HepG2 (cell line): ENCODE measurements at regions not wholly inside any gene's neighbourhood (a gene's known extent, or its start where the extent isn't known, plus 50 kb on each side); places are given as distances from the start of the nearest gene placed in this dataset.

Experiments
- ATAC-seq: fragments of 200-7000 bp; cut with Tn5 transposase; 3 replicates; pipeline ENCODE4 v1.9.1; 2020; ENCODE audit warnings: mild to moderate bottlenecking, moderate library complexity
- BruUV-seq: library from RNA; stranded (reverse); fragments of 400-500 nt; replicated peaks from 2 replicates; lab custom pipeline; 2021; lab: Mats Ljungman, UMichigan
- CTCF ChIA-PET: fragments of 300-600 bp; formaldehyde crosslinking; extraction: SDS; loops from one replicate; lab custom pipeline; 2021; ENCODE audit warnings: low total read pairs, inconsistent platforms, low intra/inter-chr PET ratio; lab: Yijun Ruan, JAX
- POLR2A ChIA-PET: fragments of 350-600 bp; sonication (Branson Sonifier 250); formaldehyde crosslinking; loops from one replicate; lab custom pipeline; 2020; ENCODE audit warnings: antibody characterized with exemption, inconsistent platforms; lab: Yijun Ruan, JAX
- DNase-seq: peaks from one replicate; pipeline ENCODE4 v3.0.0-alpha.2; 2015; ENCODE audit warnings: low spot score
- FAIRE-seq: peaks from 3 replicates; lab custom pipeline; 2011; peaks lifted over from hg19 to GRCh38; lab: Jason Lieb, UNC
- H2AFZ ChIP-seq: one replicate; pipeline ENCODE4 v1.6.1; 2011; ENCODE audit warnings: low read length, inconsistent platforms
- H3K27ac ChIP-seq: fragments of 300-600 bp; 3 replicates; pipeline ENCODE4 v1.8.0; 2011; ENCODE audit warnings: mixed run types, mild to moderate bottlenecking, mixed read lengths, low read length, inconsistent platforms; ENCODE audit not compliant: insufficient read depth; ENCODE audit errors: extremely low read length
- H3K27me3 ChIP-seq, 2 experiments: fragments of 200-600 bp in 1 of 2; 2 replicates in 1 of 2; 3 replicates in 1 of 2; pipeline versions ENCODE4 v1.6.0 to v1.8.0; 2011; ENCODE audit warnings: low read length in 2 of 2, mild to moderate bottlenecking in 2 of 2, moderate library complexity in 2 of 2, inconsistent platforms in 1 of 2; ENCODE audit not compliant: insufficient read depth in 2 of 2, control insufficient read depth in 1 of 2
- H3K36me3 ChIP-seq, 2 experiments: fragments of 200-600 bp in 1 of 2; replicated peaks in 1 of 2; 2 replicates in 1 of 2; 3 replicates in 1 of 2; pipeline versions ENCODE4 v1.5.1 to v1.8.0; 2011; ENCODE audit warnings: low read length in 2 of 2, inconsistent platforms in 1 of 2; ENCODE audit not compliant: insufficient read depth in 2 of 2, control insufficient read depth in 1 of 2
- H3K4me1 ChIP-seq: 2 replicates; pipeline ENCODE4 v1.5.1; 2012; ENCODE audit warnings: low read length, inconsistent platforms; ENCODE audit not compliant: insufficient read depth
- H3K4me2 ChIP-seq: 2 replicates; pipeline ENCODE4 v1.6.0; 2011; ENCODE audit warnings: low read depth, low read length, inconsistent platforms
- H3K4me3 ChIP-seq, 3 experiments: fragments of 200-600 bp in 1 of 3; sonication (generic), shearing (Covaris generic) in 1 of 3; replicated peaks in 1 of 3; 2 replicates each; pipeline ENCODE4 v1.5.1; 2011 to 2016; ENCODE audit warnings: low read length in 3 of 3, inconsistent platforms in 2 of 3, low read depth in 2 of 3, mild to moderate bottlenecking in 2 of 3, control low read depth in 1 of 3, mixed read lengths in 1 of 3; ENCODE audit not compliant: insufficient read depth in 1 of 3
- H3K79me2 ChIP-seq: one replicate; pipeline ENCODE4 v1.6.1; 2011; ENCODE audit warnings: low read length, inconsistent platforms; ENCODE audit not compliant: insufficient read depth
- H3K9ac ChIP-seq: 2 replicates; pipeline ENCODE4 v1.6.0; 2011; ENCODE audit warnings: mild to moderate bottlenecking, low read depth, low read length, inconsistent platforms; ENCODE audit not compliant: insufficient read depth
- H3K9me3 ChIP-seq: 2 replicates; pipeline ENCODE4 v1.5.1; 2012; ENCODE audit warnings: mild to moderate bottlenecking, low read length
- H4K20me1 ChIP-seq: 2 replicates; pipeline ENCODE4 v1.6.0; 2011; ENCODE audit warnings: inconsistent platforms, mild to moderate bottlenecking, low read length, moderate library complexity; ENCODE audit not compliant: insufficient read depth
- MIER2 ChIP-seq: IDR thresholded peaks from 2 replicates; pipeline ENCODE4 v1.6.1; 2016; ENCODE audit warnings: missing biosample characterization, missing genetic modification reagents
- SRSF9 ChIP-seq: fragments of 200-400 bp; formaldehyde crosslinking; IDR thresholded peaks from 2 replicates; pipeline ENCODE4 v1.6.1; 2018; ENCODE audit warnings: borderline replicate concordance, mild to moderate bottlenecking, low read depth, low read length; ENCODE audit not compliant: insufficient read depth, poor library complexity, severe bottlenecking
- WIZ ChIP-seq: sonication (generic); formaldehyde crosslinking; IDR thresholded peaks from 2 replicates; pipeline ENCODE4 v1.5.1; 2020; ENCODE audit warnings: mild to moderate bottlenecking, missing genetic modification reagents
- ZNF354B ChIP-seq: sonication (generic); formaldehyde crosslinking; IDR thresholded peaks from 2 replicates; pipeline ENCODE4 v1.8.0; 2022; ENCODE audit warnings: mild to moderate bottlenecking, missing genetic modification reagents
- ZNF629 ChIP-seq: sonication (generic); formaldehyde crosslinking; conservative IDR thresholded peaks from 2 replicates; pipeline ENCODE4 v1.5.0; 2020; ENCODE audit warnings: missing genetic modification reagents
- ZSCAN21 ChIP-seq: sonication (generic); formaldehyde crosslinking; IDR thresholded peaks from 2 replicates; pipeline ENCODE4 v1.8.0; 2022; ENCODE audit warnings: mild to moderate bottlenecking, missing genetic modification reagents, moderate library complexity, borderline replicate concordance
- WGBS: methylation state at CpG from one replicate; pipeline ENCODE4 v1.1.6; 2017; ENCODE audit warnings: low lambda C conversion rate; 5-methylcytosine and 5-hydroxymethylcytosine counted together
- in situ Hi-C: cut with HindIII; loops from 2 replicates; pipeline ENCODE4 v1.10.0; 2017; ENCODE audit warnings: low pct_unique_long_range_greater_than_20kb; ENCODE audit not compliant: extremely low pct_ligation_motif_present
- intact Hi-C: fragments of 100-400 bp; cut with micrococcal nuclease; formaldehyde crosslinking; loops from one replicate; pipeline ENCODE4 v1.10.0; 2022; ENCODE audit not compliant: unreplicated experiment
- TF ChIP-seq, protein P1 (sequence below): sonication (generic); formaldehyde crosslinking; IDR thresholded peaks from 2 replicates; pipeline ENCODE4 v1.4.0; 2020; ENCODE audit warnings: mild to moderate bottlenecking, missing genetic modification reagents
- TF ChIP-seq, protein P2 (sequence below): conservative IDR thresholded peaks from 2 replicates; pipeline ENCODE4 v1.6.1; 2018; ENCODE audit warnings: missing genetic modification reagents
- TF ChIP-seq, protein P3 (sequence below), 2 experiments: IDR thresholded peaks; 2 replicates each; pipeline ENCODE4 v1.6.1; 2011 to 2012; ENCODE audit warnings: low read length in 2 of 2, borderline replicate concordance in 1 of 2, low read depth in 1 of 2, mild to moderate bottlenecking in 1 of 2, moderate library complexity in 1 of 2
- TF ChIP-seq, protein P4 (sequence below): sonication (generic); formaldehyde crosslinking; IDR thresholded peaks from 2 replicates; pipeline ENCODE4 v1.4.0; 2020; ENCODE audit warnings: missing genetic modification reagents

DNA sequence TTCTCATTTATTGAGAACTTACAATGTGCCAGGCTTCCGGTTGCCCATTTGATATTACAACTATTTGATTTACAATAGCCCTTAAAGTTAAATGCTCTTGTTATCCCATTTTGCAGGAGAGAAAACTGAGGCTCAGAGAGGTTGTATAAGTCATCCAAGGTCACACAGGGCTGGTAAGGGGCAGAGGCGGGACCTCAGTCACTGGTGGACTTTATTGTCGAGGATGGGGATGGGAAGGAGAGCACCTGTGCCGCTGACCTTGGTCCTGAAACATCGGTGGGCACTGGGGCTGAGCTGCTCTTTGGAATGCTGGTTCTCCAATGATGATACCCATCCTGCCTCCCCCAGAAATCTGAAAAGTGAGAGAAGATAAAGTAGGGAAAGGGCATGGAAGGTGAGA is 265.4 kb downstream of the MIAT start:
- ChIA-PET CTCF (no interaction called here), POLR2A (no interaction called here)
- H3K9ac ChIP-seq: no peak overlapping the region
- no peaks in the 10 kb centered on the region for H3K27me3 ChIP-seq
- H3K4me3 ChIP-seq: no peak overlapping the region
- ATAC-seq (no peak), DNase-seq (no peak), FAIRE-seq (no peak)
- 19% methylated on average over 5 of the region's 5 CpGs for WGBS
- no peaks in the 10 kb centered on the region for H4K20me1 ChIP-seq
- H2AFZ ChIP-seq: no peak overlapping the region
- no peaks in the 10 kb centered on the region for H3K36me3 ChIP-seq
- no peaks in the 10 kb centered on the region for H3K4me1 ChIP-seq
- in situ Hi-C loops (no loop called here), intact Hi-C loops (no loop called here)
- BruUV-seq: no TSS peak
- no peaks in the 10 kb centered on the region for H3K9me3 ChIP-seq
- no peaks in the 10 kb centered on the region for H3K79me2 ChIP-seq
- H3K4me2 ChIP-seq: no peak overlapping the region
- TF ChIP-seq, protein P1, sequence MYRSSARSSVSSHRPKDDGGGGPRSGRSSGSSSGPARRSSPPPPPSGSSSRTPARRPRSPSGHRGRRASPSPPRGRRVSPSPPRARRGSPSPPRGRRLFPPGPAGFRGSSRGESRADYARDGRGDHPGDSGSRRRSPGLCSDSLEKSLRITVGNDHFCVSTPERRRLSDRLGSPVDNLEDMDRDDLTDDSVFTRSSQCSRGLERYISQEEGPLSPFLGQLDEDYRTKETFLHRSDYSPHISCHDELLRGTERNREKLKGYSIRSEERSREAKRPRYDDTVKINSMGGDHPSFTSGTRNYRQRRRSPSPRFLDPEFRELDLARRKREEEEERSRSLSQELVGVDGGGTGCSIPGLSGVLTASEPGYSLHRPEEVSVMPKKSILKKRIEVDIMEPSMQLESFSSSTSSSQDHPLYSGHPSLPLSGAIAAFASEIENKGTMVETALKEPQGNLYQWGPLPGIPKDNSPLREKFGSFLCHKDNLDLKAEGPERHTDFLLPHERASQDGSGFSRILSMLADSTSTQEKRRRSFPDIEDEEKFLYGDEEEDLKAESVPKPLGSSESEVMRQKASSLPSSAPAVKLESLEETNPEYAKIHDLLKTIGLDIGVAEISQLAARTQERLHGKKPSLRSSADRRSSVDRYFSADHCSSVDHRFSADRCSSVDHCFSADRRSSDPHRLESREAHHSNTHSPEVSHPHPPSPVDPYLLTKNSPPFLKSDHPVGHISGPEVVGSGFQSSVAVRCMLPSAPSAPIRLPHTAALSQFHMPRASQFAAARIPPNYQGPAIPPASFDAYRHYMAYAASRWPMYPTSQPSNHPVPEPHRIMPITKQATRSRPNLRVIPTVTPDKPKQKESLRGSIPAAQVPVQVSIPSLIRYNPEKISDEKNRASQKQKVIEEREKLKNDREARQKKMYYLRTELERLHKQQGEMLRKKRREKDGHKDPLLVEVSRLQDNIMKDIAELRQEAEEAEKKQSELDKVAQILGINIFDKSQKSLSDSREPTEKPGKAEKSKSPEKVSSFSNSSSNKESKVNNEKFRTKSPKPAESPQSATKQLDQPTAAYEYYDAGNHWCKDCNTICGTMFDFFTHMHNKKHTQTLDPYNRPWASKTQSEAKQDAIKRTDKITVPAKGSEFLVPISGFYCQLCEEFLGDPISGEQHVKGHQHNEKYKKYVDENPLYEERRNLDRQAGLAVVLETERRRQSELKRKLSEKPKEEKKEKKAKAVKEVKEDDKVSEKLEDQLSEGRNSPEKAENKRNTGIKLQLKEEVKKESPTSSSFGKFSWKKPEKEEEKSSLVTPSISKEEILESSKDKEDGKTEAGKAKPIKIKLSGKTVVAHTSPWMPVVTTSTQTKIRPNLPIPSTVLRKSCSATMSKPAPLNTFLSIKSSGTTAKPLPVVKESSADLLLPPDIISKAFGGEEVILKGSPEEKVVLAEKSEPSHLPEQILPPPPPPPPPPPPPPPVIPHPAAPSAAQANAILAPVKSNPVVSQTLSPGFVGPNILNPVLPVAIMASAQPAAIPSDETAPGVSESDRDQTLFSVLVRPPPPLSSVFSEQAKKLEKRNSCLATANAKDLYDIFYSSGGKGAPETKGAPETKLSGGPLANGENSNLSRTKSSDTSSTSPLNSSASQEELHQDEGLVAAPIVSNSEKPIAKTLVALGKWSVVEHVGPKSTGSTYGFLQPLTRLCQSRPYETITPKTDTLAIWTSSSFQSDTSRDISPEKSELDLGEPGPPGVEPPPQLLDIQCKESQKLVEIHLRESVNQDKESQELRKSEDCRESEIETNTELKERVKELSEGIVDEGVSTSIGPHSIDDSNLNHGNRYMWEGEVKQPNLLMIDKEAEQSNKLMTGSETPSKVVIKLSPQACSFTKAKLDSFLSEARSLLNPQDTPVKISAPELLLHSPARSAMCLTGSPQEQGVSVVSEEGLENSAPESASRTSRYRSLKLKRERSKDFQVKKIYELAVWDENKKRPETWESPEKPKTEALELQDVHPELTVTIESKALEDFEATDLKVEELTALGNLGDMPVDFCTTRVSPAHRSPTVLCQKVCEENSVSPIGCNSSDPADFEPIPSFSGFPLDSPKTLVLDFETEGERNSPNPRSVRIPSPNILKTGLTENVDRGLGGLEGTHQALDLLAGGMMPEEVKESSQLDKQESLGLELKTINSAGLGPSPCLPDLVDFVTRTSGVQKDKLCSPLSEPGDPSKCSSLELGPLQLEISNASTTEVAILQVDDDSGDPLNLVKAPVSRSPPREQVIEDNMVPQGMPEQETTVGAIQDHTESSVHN (CRISPR knock-in tag): no peak
- TF ChIP-seq, protein P2, sequence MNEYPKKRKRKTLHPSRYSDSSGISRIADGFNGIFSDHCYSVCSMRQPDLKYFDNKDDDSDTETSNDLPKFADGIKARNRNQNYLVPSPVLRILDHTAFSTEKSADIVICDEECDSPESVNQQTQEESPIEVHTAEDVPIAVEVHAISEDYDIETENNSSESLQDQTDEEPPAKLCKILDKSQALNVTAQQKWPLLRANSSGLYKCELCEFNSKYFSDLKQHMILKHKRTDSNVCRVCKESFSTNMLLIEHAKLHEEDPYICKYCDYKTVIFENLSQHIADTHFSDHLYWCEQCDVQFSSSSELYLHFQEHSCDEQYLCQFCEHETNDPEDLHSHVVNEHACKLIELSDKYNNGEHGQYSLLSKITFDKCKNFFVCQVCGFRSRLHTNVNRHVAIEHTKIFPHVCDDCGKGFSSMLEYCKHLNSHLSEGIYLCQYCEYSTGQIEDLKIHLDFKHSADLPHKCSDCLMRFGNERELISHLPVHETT (CRISPR knock-in tag): no peak
- TF ChIP-seq ZSCAN21 (CRISPR knock-in tag) (no peak), ZNF354B (CRISPR knock-in tag) (no peak), SRSF9 (no peak), WIZ (CRISPR knock-in tag) (no peak), ZNF629 (CRISPR knock-in tag) (0 out of 2 replicates have a peak, but pooled peaks have one; percentile 19), MIER2 (peak; percentile 91)
- TF ChIP-seq, protein P3, sequence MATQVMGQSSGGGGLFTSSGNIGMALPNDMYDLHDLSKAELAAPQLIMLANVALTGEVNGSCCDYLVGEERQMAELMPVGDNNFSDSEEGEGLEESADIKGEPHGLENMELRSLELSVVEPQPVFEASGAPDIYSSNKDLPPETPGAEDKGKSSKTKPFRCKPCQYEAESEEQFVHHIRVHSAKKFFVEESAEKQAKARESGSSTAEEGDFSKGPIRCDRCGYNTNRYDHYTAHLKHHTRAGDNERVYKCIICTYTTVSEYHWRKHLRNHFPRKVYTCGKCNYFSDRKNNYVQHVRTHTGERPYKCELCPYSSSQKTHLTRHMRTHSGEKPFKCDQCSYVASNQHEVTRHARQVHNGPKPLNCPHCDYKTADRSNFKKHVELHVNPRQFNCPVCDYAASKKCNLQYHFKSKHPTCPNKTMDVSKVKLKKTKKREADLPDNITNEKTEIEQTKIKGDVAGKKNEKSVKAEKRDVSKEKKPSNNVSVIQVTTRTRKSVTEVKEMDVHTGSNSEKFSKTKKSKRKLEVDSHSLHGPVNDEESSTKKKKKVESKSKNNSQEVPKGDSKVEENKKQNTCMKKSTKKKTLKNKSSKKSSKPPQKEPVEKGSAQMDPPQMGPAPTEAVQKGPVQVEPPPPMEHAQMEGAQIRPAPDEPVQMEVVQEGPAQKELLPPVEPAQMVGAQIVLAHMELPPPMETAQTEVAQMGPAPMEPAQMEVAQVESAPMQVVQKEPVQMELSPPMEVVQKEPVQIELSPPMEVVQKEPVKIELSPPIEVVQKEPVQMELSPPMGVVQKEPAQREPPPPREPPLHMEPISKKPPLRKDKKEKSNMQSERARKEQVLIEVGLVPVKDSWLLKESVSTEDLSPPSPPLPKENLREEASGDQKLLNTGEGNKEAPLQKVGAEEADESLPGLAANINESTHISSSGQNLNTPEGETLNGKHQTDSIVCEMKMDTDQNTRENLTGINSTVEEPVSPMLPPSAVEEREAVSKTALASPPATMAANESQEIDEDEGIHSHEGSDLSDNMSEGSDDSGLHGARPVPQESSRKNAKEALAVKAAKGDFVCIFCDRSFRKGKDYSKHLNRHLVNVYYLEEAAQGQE (IDR thresholded peaks at IDR 0.05; ENCODE audit: borderline replicate concordance in 1 of 2, low read depth in 1 of 2, low read length in 2 of 2): peak; percentile 77 to 92
- TF ChIP-seq, protein P4, sequence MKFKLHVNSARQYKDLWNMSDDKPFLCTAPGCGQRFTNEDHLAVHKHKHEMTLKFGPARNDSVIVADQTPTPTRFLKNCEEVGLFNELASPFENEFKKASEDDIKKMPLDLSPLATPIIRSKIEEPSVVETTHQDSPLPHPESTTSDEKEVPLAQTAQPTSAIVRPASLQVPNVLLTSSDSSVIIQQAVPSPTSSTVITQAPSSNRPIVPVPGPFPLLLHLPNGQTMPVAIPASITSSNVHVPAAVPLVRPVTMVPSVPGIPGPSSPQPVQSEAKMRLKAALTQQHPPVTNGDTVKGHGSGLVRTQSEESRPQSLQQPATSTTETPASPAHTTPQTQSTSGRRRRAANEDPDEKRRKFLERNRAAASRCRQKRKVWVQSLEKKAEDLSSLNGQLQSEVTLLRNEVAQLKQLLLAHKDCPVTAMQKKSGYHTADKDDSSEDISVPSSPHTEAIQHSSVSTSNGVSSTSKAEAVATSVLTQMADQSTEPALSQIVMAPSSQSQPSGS: no peak
- H3K27ac ChIP-seq: no peak overlapping the region
